KMS-11 (cell line): ENCODE measurements at regions not wholly inside any gene's neighbourhood (a gene's known extent, or its start where the extent isn't known, plus 50 kb on each side); places are given as distances from the start of the nearest gene placed in this dataset.

Source experiments
- H2AFZ ChIP-seq: fragments of 200-600 bp; sonication (generic); 2 replicates; pipeline ENCODE4 v1.6.1; 2016; ENCODE audit warnings: antibody characterized with exemption, mixed run types, low read depth
- H3K27ac ChIP-seq: fragments of 200-600 bp; sonication (generic); 2 replicates; pipeline ENCODE4 v1.6.1; 2016; ENCODE audit warnings: mild to moderate bottlenecking, mixed run types
- H3K27me3 ChIP-seq: fragments of 200-600 bp; sonication (generic); 2 replicates; pipeline ENCODE4 v1.6.1; 2017; ENCODE audit warnings: mild to moderate bottlenecking, low read depth, mixed run types, moderate library complexity; ENCODE audit not compliant: insufficient read depth
- H3K36me3 ChIP-seq: fragments of 200-600 bp; sonication (generic); 2 replicates; pipeline ENCODE4 v1.6.1; 2017; ENCODE audit warnings: mild to moderate bottlenecking, mixed run types; ENCODE audit not compliant: insufficient read depth
- H3K4me1 ChIP-seq: fragments of 200-600 bp; sonication (generic); 2 replicates; pipeline ENCODE4 v1.6.1; 2016; ENCODE audit warnings: mild to moderate bottlenecking, low read depth, mixed run types; ENCODE audit not compliant: poor library complexity, severe bottlenecking
- H3K4me2 ChIP-seq: fragments of 200-600 bp; sonication (generic); 2 replicates; pipeline ENCODE4 v1.7.0; 2016; ENCODE audit warnings: mild to moderate bottlenecking, mixed run types
- H3K4me3 ChIP-seq: fragments of 200-600 bp; sonication (generic); IDR thresholded peaks from 2 replicates; pipeline ENCODE4 v1.6.1; 2017; ENCODE audit warnings: low read depth, low read length, mixed read lengths; ENCODE audit not compliant: insufficient read depth
- H3K79me2 ChIP-seq: fragments of 200-600 bp; sonication (generic); 2 replicates; pipeline ENCODE4 v1.6.1; 2016; ENCODE audit warnings: low read depth, mixed run types; ENCODE audit not compliant: insufficient read depth
- H3K9ac ChIP-seq: fragments of 200-600 bp; sonication (generic); 2 replicates; pipeline ENCODE4 v1.6.1; 2016; ENCODE audit warnings: mild to moderate bottlenecking, mixed run types
- H4K20me1 ChIP-seq: fragments of 200-600 bp; sonication (generic); 2 replicates; pipeline ENCODE4 v1.6.1; 2016; ENCODE audit warnings: mild to moderate bottlenecking, mixed run types; ENCODE audit not compliant: insufficient read depth
- TF ChIP-seq, protein P1 (sequence below): fragments of 200-600 bp; sonication (generic); conservative IDR thresholded peaks from 2 replicates; pipeline ENCODE4 v1.6.1; 2017; ENCODE audit warnings: low read depth, mild to moderate bottlenecking, antibody characterized with exemption, low read length, moderate library complexity, mixed read lengths

DNA sequence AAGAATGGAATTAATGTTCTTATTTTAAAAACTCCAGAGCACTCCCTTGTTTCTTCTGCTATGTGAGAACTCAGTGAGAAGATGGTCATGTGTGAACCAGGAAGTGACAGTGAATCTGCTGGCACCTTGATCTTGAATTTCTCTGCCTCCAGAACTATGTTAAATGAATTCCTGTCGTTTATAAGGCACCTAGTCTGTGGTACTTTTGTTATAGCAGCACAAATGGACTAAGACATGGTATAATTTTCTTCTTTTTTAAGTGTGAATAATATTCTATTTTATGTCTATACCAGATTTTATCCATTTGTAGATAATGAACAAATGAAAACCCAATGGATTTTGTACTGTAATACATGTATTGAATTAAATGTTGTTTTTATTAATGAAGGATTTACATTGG, 601.9 kb upstream of the REG3G start:
- Histone ChIP-seq H3K4me2 (no peak overlapping the region), H3K27ac (no peak overlapping the region), H3K9ac (no peak overlapping the region), H3K79me2 (no peaks in the 10 kb centered on the region), H3K4me3 (no peak overlapping the region), H3K27me3 (no peaks in the 10 kb centered on the region), H4K20me1 (no peaks in the 10 kb centered on the region), H3K4me1 (no peaks in the 10 kb centered on the region), H3K36me3 (no peaks in the 10 kb centered on the region), H2AFZ (no peak overlapping the region)
- TF ChIP-seq, protein P1, sequence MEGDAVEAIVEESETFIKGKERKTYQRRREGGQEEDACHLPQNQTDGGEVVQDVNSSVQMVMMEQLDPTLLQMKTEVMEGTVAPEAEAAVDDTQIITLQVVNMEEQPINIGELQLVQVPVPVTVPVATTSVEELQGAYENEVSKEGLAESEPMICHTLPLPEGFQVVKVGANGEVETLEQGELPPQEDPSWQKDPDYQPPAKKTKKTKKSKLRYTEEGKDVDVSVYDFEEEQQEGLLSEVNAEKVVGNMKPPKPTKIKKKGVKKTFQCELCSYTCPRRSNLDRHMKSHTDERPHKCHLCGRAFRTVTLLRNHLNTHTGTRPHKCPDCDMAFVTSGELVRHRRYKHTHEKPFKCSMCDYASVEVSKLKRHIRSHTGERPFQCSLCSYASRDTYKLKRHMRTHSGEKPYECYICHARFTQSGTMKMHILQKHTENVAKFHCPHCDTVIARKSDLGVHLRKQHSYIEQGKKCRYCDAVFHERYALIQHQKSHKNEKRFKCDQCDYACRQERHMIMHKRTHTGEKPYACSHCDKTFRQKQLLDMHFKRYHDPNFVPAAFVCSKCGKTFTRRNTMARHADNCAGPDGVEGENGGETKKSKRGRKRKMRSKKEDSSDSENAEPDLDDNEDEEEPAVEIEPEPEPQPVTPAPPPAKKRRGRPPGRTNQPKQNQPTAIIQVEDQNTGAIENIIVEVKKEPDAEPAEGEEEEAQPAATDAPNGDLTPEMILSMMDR: no peak

DNA sequence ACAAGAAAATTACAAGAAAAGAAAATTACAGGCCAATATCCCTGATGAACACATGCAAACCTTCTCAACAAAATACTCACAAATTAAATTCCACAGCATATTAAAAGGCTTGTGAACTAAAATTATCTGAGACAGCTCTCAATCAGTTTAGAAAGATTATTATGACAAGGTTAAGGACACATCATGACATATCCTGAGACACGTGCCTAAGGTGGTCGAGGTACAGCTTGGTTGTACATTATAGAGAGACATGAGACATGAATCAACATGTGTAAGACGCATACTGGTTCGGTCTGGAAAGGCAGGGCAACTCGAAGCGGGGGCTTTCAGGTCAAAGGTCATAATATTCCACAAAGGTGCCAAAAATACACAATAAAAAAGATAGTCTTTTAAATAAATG, 598.3 kb upstream of the REG3G start:
- no peaks in the 10 kb centered on the region for H3K4me1 ChIP-seq
- no peaks in the 10 kb centered on the region for H3K27me3 ChIP-seq
- no peaks in the 10 kb centered on the region for H3K79me2 ChIP-seq
- no peaks in the 10 kb centered on the region for H4K20me1 ChIP-seq
- no peak overlapping the region for H3K27ac ChIP-seq
- TF ChIP-seq, protein P1: no peak
- no peak overlapping the region for H3K4me3 ChIP-seq
- H3K9ac ChIP-seq: no peak overlapping the region
- H3K4me2 ChIP-seq: no peak overlapping the region
- H3K36me3 ChIP-seq: no peaks in the 10 kb centered on the region
- no peak overlapping the region for H2AFZ ChIP-seq

DNA sequence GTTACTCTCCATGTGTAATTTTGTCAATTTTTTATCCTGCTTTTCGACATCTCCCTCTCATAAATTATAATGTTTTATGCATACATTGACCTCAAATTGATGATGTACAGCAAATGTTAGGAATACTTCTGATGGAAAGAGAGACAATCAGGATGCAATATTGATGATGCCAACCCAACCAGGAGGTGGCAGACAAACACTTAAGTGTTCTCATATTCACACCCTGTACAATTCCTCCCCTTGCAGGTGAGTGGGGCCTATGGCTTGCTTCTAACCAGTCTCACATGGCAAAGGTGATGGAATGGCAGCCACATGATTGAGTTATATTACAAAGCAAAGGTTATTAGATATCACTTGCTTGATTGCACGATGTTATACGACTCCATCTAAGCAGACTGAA, 594.3 kb upstream of the REG3G start:
- H4K20me1 ChIP-seq: no peaks in the 10 kb centered on the region

DNA sequence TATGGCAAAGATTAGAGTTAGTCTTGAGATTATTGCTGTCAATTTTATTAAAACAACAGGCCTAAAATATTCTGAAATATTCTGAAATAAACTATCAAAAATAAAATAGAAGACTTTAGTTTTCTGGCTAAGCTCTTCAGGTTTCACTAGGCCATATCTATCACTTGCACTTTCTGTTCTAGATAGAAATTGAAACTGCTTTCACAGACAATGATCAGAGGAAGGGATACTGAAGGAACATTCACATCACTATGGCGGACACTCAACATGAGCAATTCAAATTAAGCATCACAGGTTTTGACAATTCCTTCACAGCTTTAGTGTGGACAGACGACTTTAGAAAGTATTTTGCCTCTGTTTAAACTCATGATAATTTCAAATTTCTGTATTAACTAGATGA, 586.4 kb upstream of the REG3G start:
- H3K27me3 ChIP-seq: no peaks in the 10 kb centered on the region
- H3K4me3 ChIP-seq: no peak overlapping the region
- H3K36me3 ChIP-seq: no peaks in the 10 kb centered on the region
- no peaks in the 10 kb centered on the region for H3K4me1 ChIP-seq
- H3K27ac ChIP-seq: no peak overlapping the region
- no peaks in the 10 kb centered on the region for H4K20me1 ChIP-seq
- TF ChIP-seq, protein P1: no peak
- no peak overlapping the region for H2AFZ ChIP-seq
- no peak overlapping the region for H3K4me2 ChIP-seq
- H3K9ac ChIP-seq: no peak overlapping the region
- no peaks in the 10 kb centered on the region for H3K79me2 ChIP-seq

More for the DNA sequence above, 594.3 kb upstream of the REG3G start:
- no peak overlapping the region for H3K27ac ChIP-seq
- no peaks in the 10 kb centered on the region for H3K36me3 ChIP-seq
- H3K4me1 ChIP-seq: no peaks in the 10 kb centered on the region
- no peak overlapping the region for H3K9ac ChIP-seq
- H3K4me2 ChIP-seq: no peak overlapping the region
- no peak overlapping the region for H3K4me3 ChIP-seq
- H2AFZ ChIP-seq: no peak overlapping the region
- TF ChIP-seq, protein P1: no peak
- no peaks in the 10 kb centered on the region for H3K79me2 ChIP-seq
- H3K27me3 ChIP-seq: no peaks in the 10 kb centered on the region
